Prostate gland (tissue), 2 donors: ENCODE measurements at regions not wholly inside any gene's neighbourhood (a gene's known extent, or its start where the extent isn't known, plus 50 kb on each side); places are given as distances from the start of the nearest gene placed in this dataset.

ENCODE experiments used
- POLR2A ChIP-seq: fragments of 450-650 bp; IDR thresholded peaks from one replicate; pipeline ENCODE4 v1.6.1; 2016; ENCODE audit warnings: antibody characterized with exemption, mild to moderate bottlenecking
- TF ChIP-seq, protein P1 (sequence below), 4 experiments: fragments of 200-600 bp in 2 of 4; fragments of 450-650 bp in 2 of 4; sonication (generic) in 2 of 4; IDR thresholded peaks; 1 replicate in 3 of 4; 2 replicates in 1 of 4; pipeline ENCODE4 v1.5.1; 2016 to 2019; ENCODE audit warnings: antibody characterized with exemption in 4 of 4, mild to moderate bottlenecking in 2 of 4, moderate library complexity in 2 of 4

DNA sequence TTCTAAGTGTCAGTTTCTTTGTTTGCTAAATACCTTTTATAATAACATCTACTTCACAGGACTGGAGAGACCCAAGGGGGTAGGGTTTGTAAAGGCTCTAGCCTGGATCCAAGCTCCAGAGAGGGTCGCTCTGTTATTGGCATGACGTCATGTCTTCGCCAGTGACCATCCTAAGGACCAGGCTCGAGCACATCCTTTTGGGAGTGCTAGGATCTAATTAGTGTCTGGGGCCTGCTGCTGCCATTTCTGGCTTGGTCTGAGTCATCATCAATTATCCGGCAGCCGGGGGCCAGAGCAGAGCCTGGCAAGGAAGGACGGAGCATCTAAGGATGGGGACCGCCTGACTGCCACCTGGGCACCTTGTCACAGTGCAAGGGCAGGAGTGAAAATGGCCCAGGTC lies 153.0 kb downstream of the NSG2 start:
- TF ChIP-seq, protein P1, sequence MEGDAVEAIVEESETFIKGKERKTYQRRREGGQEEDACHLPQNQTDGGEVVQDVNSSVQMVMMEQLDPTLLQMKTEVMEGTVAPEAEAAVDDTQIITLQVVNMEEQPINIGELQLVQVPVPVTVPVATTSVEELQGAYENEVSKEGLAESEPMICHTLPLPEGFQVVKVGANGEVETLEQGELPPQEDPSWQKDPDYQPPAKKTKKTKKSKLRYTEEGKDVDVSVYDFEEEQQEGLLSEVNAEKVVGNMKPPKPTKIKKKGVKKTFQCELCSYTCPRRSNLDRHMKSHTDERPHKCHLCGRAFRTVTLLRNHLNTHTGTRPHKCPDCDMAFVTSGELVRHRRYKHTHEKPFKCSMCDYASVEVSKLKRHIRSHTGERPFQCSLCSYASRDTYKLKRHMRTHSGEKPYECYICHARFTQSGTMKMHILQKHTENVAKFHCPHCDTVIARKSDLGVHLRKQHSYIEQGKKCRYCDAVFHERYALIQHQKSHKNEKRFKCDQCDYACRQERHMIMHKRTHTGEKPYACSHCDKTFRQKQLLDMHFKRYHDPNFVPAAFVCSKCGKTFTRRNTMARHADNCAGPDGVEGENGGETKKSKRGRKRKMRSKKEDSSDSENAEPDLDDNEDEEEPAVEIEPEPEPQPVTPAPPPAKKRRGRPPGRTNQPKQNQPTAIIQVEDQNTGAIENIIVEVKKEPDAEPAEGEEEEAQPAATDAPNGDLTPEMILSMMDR (IDR thresholded peaks at IDR 0.05): no peak
- no peak for TF ChIP-seq POLR2A
